HUES48 (cell line): ENCODE measurements at regions not wholly inside any gene's neighbourhood (a gene's known extent, or its start where the extent isn't known, plus 50 kb on each side); places are given as distances from the start of the nearest gene placed in this dataset.

Experiments
- H3K27ac ChIP-seq: one replicate; pipeline ENCODE4 v1.7.0; 2013; ENCODE audit warnings: low read depth, low read length, inconsistent platforms
- H3K27me3 ChIP-seq: 2 replicates; pipeline ENCODE4 v1.6.1; 2013; ENCODE audit warnings: mild to moderate bottlenecking, low read length; ENCODE audit not compliant: control insufficient read depth, insufficient read depth
- H3K36me3 ChIP-seq: 2 replicates; pipeline ENCODE4 v1.6.1; 2013; ENCODE audit warnings: low read length; ENCODE audit not compliant: control insufficient read depth, insufficient read depth
- H3K4me1 ChIP-seq: 2 replicates; pipeline ENCODE4 v1.6.1; 2013; ENCODE audit warnings: mild to moderate bottlenecking, low read length; ENCODE audit not compliant: control insufficient read depth, insufficient read depth
- H3K4me3 ChIP-seq: 2 replicates; pipeline ENCODE4 v1.5.1; 2013; ENCODE audit warnings: mild to moderate bottlenecking, low read depth, low read length
- H3K9ac ChIP-seq: 2 replicates; pipeline ENCODE4 v1.6.1; 2013; ENCODE audit warnings: mild to moderate bottlenecking, low read depth, low read length, moderate library complexity
- H3K9me3 ChIP-seq: 2 replicates; pipeline ENCODE4 v1.6.1; 2013; ENCODE audit warnings: low read length; ENCODE audit not compliant: control insufficient read depth, insufficient read depth

DNA sequence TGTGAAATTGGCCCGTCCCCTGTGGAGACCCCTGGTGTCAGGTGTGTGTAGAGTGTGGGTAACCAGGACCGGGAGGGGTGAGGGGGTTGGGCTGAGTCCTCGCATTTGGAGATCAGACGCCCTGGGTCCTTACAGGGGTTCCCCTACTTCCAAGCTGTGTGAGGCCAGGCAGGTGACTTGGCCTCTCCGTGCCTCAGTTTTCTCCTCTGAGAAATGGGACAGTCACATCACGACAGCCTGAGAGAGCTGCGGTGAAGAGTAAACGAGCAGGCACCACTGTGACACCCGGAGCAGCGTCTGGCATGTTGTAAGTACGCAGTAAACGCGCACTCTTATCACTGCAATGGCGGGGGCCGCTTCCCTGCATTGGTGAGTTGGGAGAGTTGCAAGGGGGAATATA, 152.5 kb upstream of the CIBAR2 start:
- no peaks in the 10 kb centered on the region for H3K4me1 ChIP-seq

GRCh38 chr16:85265161-85265784, 153.0 kb upstream of the CIBAR2 start:
- H3K36me3 ChIP-seq: no peaks in the 10 kb centered on the region
- H3K9ac ChIP-seq: no peak overlapping the region
- H3K27me3 ChIP-seq: no peaks in the 10 kb centered on the region
- no peak overlapping the region for H3K27ac ChIP-seq
- no peaks in the 10 kb centered on the region for H3K4me1 ChIP-seq
- H3K4me3 ChIP-seq: no peak overlapping the region
- no peaks in the 10 kb centered on the region for H3K9me3 ChIP-seq

More for the DNA sequence above, 152.5 kb upstream of the CIBAR2 start:
- H3K27ac ChIP-seq: no peak overlapping the region
- no peak overlapping the region for H3K9ac ChIP-seq
- H3K9me3 ChIP-seq: no peaks in the 10 kb centered on the region
- no peaks in the 10 kb centered on the region for H3K36me3 ChIP-seq
- no peaks in the 10 kb centered on the region for H3K27me3 ChIP-seq
- no peak overlapping the region for H3K4me3 ChIP-seq

DNA sequence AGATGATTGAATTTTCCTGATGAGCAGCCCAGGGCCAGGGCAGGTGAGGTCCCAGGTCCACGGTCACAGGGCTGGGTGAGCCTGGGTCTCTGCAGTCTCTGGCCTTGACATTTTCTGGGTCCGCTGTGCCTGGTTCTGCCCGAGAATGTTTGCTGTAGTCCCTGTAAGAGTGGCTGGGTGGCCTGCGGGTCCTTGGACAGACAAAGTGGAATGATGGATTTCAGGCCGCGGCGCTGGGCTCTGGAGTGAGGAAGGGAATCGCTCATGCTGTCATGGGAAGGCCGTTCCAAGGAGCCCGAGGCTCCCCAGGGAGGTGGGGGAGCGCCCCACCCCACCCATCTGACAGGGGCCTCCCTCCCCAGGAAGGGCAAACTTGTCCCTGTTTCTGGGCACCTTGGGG, 153.5 kb upstream of the CIBAR2 start:
- H3K4me3 ChIP-seq: no peak overlapping the region
- H3K9me3 ChIP-seq: no peaks in the 10 kb centered on the region
- no peak overlapping the region for H3K27ac ChIP-seq
- H3K9ac ChIP-seq: no peak overlapping the region
- no peaks in the 10 kb centered on the region for H3K36me3 ChIP-seq
- H3K27me3 ChIP-seq: no peaks in the 10 kb centered on the region
- no peaks in the 10 kb centered on the region for H3K4me1 ChIP-seq

GRCh38 chr16:85266857-85267256, 154.6 kb upstream of the CIBAR2 start:
- Histone ChIP-seq H3K36me3 (no peaks in the 10 kb centered on the region), H3K9me3 (no peaks in the 10 kb centered on the region), H3K4me1 (no peaks in the 10 kb centered on the region), H3K27ac (no peak overlapping the region), H3K4me3 (no peak overlapping the region), H3K27me3 (no peaks in the 10 kb centered on the region), H3K9ac (no peak overlapping the region)

- Histone ChIP-seq H3K27me3 (no peaks in the 10 kb centered on the region), H3K36me3 (no peaks in the 10 kb centered on the region), H3K9ac (no peak overlapping the region), H3K4me1 (no peaks in the 10 kb centered on the region), H3K4me3 (no peak overlapping the region), H3K27ac (no peak overlapping the region), H3K9me3 (no peaks in the 10 kb centered on the region)
Observed at GRCh38 chr16:85267414-85267945, 155.2 kb upstream of the CIBAR2 start.

- Histone ChIP-seq H3K4me1 (no peaks in the 10 kb centered on the region), H3K27me3 (no peaks in the 10 kb centered on the region), H3K9me3 (no peaks in the 10 kb centered on the region), H3K9ac (no peak overlapping the region), H3K4me3 (no peak overlapping the region), H3K36me3 (no peaks in the 10 kb centered on the region), H3K27ac (no peak overlapping the region)
Observed at GRCh38 chr16:85269165-85269564, 156.9 kb upstream of the CIBAR2 start.

- Histone ChIP-seq H3K27ac (no peak overlapping the region), H3K9me3 (no peaks in the 10 kb centered on the region), H3K4me3 (no peak overlapping the region), H3K9ac (no peak overlapping the region), H3K27me3 (no peaks in the 10 kb centered on the region), H3K36me3 (no peaks in the 10 kb centered on the region), H3K4me1 (no peaks in the 10 kb centered on the region)
Observed at GRCh38 chr16:85270374-85270773, 158.1 kb upstream of the CIBAR2 start.

DNA sequence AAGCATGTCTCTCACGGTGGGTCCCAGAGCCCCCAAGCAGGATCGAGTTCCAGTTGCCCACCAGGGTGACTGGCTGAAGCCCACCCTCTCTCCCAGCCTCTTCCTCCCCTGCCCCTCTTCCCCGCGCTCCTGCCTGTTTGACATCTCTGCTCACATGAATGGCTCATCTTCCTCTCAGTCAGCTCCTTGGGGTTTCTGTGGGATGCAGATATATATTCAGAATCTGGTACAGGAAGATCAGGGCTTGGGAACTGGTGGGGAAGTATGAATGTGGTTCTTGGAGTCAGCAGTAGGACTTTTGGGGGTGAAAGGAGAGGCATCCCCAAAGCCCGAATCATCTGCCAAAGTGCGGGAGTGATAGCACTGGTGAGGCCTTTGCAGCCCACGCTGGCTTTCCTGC, 158.9 kb upstream of the CIBAR2 start:
- Histone ChIP-seq H3K4me3 (no peak overlapping the region), H3K9me3 (no peaks in the 10 kb centered on the region), H3K9ac (no peak overlapping the region), H3K27ac (no peak overlapping the region), H3K4me1 (no peaks in the 10 kb centered on the region), H3K27me3 (no peaks in the 10 kb centered on the region), H3K36me3 (no peaks in the 10 kb centered on the region)

DNA sequence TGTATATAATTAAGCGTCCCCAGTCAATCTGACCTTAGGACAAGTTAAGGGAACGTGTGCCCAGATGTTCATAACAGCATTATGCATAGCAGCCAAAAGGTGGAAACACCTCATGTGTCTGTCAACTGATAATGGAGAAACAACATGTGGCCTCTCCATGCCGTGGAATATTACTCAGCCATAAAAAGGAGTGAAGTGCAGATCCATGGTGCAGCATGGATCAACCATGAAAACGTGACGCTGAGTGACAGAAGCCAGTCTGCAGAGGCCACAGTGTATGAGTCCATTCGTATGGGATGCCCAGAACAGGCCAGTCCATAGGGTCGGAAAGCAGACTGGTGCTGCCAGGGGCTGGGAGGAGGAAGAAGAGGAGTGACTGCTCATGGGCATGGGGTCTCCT, 161.0 kb upstream of the CIBAR2 start:
- H3K4me3 ChIP-seq: no peak overlapping the region
- no peaks in the 10 kb centered on the region for H3K27me3 ChIP-seq
- H3K4me1 ChIP-seq: no peaks in the 10 kb centered on the region
- H3K9ac ChIP-seq: no peak overlapping the region
- H3K9me3 ChIP-seq: no peaks in the 10 kb centered on the region
- no peaks in the 10 kb centered on the region for H3K36me3 ChIP-seq
- no peak overlapping the region for H3K27ac ChIP-seq

DNA sequence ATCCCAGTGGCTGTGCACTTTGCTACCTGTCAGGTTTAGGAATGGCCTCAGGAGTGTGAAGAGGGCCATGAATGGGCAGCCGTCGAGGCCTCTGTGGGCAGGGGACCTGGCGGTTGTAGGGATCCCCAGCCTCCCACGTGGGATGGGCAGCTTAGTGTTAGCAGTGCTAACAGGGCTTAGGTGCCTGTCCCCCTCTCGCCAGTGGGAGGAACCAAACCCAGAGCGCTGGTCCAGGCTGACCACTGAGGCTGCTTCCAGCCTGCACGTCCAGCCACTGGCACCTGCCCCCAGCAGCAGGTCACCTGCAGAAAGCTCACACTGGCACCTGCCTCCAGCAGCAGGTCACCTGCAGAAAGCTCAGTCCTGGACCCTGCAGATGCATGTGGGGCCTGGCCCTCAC, 162.2 kb upstream of the CIBAR2 start:
- H3K27me3 ChIP-seq: no peaks in the 10 kb centered on the region
- no peak overlapping the region for H3K4me3 ChIP-seq
- H3K9ac ChIP-seq: no peak overlapping the region
- no peak overlapping the region for H3K27ac ChIP-seq
- no peaks in the 10 kb centered on the region for H3K9me3 ChIP-seq
- no peaks in the 10 kb centered on the region for H3K4me1 ChIP-seq
- no peaks in the 10 kb centered on the region for H3K36me3 ChIP-seq

DNA sequence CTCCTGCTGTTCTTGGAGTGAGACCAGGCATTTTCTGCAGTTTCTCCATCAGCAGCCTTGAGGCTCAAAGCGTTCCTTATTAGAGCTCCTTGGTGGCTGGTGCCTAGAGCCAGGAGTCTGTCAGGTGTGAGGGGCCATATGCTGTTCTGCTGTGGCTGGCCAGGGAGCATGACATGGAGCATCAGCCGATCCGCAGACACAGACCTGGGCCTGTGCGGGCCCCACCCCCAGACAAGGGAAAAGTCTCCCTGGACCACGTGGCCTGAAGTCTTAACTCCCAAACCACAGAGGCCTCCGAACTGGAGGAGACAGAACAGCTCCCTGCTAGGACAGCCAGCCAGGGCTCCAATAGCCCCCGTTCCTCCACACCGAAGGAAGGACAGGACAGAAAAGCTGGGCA, 162.7 kb upstream of the CIBAR2 start:
- Histone ChIP-seq H3K4me3 (no peak overlapping the region), H3K4me1 (no peaks in the 10 kb centered on the region), H3K9me3 (no peaks in the 10 kb centered on the region), H3K9ac (no peak overlapping the region), H3K27me3 (no peaks in the 10 kb centered on the region), H3K36me3 (no peaks in the 10 kb centered on the region), H3K27ac (no peak overlapping the region)
